ENCODE measurements at regions not wholly inside any gene's neighbourhood (a gene's known extent, or its start where the extent isn't known, plus 50 kb on each side); places are given as distances from the start of the nearest gene placed in this dataset.

GRCh38 chr7:31456646-31457368 lies 57.1 kb upstream of the ITPRID1 start:
- no peak for DNase-seq (ENCODE audit: low spot score)

DNA sequence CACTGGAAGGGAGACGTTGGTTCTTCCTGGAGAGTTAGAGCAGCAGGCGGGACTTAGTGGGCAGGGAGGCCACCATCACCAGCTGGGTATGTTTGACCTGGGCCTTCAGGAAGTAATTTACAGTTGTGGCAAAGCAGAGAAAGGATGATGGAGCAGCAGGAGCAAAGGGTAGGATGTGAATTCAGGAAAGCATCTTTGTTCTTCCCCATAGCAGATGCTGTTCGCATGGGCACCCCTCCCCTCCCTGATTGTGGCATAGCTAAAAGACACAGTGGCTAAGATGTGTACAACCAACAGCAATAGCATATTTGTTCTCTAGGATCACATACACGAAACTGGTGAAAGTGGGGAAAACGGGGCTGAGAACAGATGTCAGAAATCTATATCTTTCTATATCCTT lies 56.3 kb upstream of the ITPRID1 start:
- no peak for DNase-seq (ENCODE audit: low spot score)

- no peak for DNase-seq (ENCODE audit: low spot score)
Observed at GRCh38 chr7:31458203-31458602, 55.7 kb upstream of the ITPRID1 start.

DNA sequence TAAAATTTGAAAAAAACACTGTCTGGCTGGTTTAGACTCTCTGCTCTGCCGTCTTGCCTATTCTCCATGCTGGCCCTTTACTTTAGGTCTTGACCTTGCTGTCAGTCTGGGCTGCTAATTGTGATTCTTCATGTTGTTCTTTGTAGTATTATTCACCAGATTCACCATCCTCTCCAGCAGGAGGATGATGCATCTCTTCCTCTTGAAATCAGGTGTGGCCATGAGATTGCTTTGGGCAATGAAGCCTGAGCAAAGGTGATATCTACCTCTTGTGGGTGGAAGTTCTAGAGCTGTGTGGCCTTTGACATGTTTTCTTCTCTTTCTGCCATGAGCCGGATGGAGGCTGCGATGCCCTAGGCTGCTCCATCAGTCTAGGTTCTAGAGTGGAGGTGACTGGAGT lies 51.3 kb upstream of the ITPRID1 start:
- DNase-seq (ENCODE audit: low spot score) = no peak
